GM21576 (cell line): ENCODE measurements at regions not wholly inside any gene's neighbourhood (a gene's known extent, or its start where the extent isn't known, plus 50 kb on each side); places are given as distances from the start of the nearest gene placed in this dataset.
A peak's percentile ranks its signal among the peaks of the same experiment; 100 is the strongest.
"Not testable (repeated sequence)": the region's sequence is repeated elsewhere in the genome, so short reads cannot be mapped to it uniquely, and the experiment has no call there.

Experiments used
- ATAC-seq: cut with Tn5 transposase; IDR thresholded peaks from one replicate; pipeline ENCODE4 v1.9.1; 2021; ENCODE audit warnings: mild to moderate bottlenecking, moderate library complexity; ENCODE audit not compliant: unreplicated experiment

GRCh38 chr7:153170287-153170686 lies 410.7 kb downstream of the ACTR3B start:
- no peak for ATAC-seq

GRCh38 chr7:153185936-153186335 lies 426.4 kb downstream of the ACTR3B start:
- no peak for ATAC-seq

GRCh38 chr7:153188161-153188560 lies 428.6 kb downstream of the ACTR3B start:
- ATAC-seq, result no peak

- ATAC-seq, result no peak
Measured at GRCh38 chr7:153188630-153189029, 429.1 kb downstream of the ACTR3B start.

GRCh38 chr7:153190452-153190851 lies 430.9 kb downstream of the ACTR3B start:
- ATAC-seq, result peak; percentile 69

GRCh38 chr7:153190986-153191385 lies 431.4 kb downstream of the ACTR3B start:
- no peak for ATAC-seq

- ATAC-seq, result peak; percentile 48
Measured at GRCh38 chr7:153193144-153193595, 433.6 kb downstream of the ACTR3B start.

- ATAC-seq, result no peak
Measured at GRCh38 chr7:153217032-153217431, 457.5 kb downstream of the ACTR3B start.

GRCh38 chr7:153224890-153225289 lies 465.3 kb downstream of the ACTR3B start:
- ATAC-seq, result no peak

- ATAC-seq, result not testable (repeated sequence)
Measured at GRCh38 chr7:153245136-153245535, 485.6 kb downstream of the ACTR3B start.

- no peak for ATAC-seq
Measured at GRCh38 chr7:153245809-153246208, 486.3 kb downstream of the ACTR3B start.

GRCh38 chr7:153247926-153248325 lies 488.4 kb downstream of the ACTR3B start:
- ATAC-seq, result no peak

- ATAC-seq, result no peak
Measured at GRCh38 chr7:153258686-153259085, 499.1 kb downstream of the ACTR3B start.

- no peak for ATAC-seq
Measured at GRCh38 chr7:153276394-153276793, 516.8 kb downstream of the ACTR3B start.

- no peak for ATAC-seq
Measured at GRCh38 chr7:153286763-153287162, 527.2 kb downstream of the ACTR3B start.

GRCh38 chr7:153290066-153290465 lies 530.5 kb downstream of the ACTR3B start:
- no peak for ATAC-seq

- ATAC-seq, result no peak
Measured at GRCh38 chr7:153297141-153297540, 537.6 kb downstream of the ACTR3B start.

GRCh38 chr7:153301936-153302335 lies 542.4 kb downstream of the ACTR3B start:
- ATAC-seq, result no peak

- ATAC-seq, result no peak
Measured at GRCh38 chr7:153320005-153320404, 560.5 kb downstream of the ACTR3B start.

- no peak for ATAC-seq
Measured at GRCh38 chr7:153320681-153321080, 561.1 kb downstream of the ACTR3B start.

GRCh38 chr7:153322991-153323390 lies 563.4 kb downstream of the ACTR3B start:
- ATAC-seq, result no peak

- no peak for ATAC-seq
Measured at GRCh38 chr7:153324094-153324493, 564.5 kb downstream of the ACTR3B start.

GRCh38 chr7:153327683-153328082 lies 568.1 kb downstream of the ACTR3B start:
- ATAC-seq, result no peak

GRCh38 chr7:153331427-153331826 lies 571.9 kb downstream of the ACTR3B start:
- ATAC-seq, result no peak
